ENCODE measurements at regions not wholly inside any gene's neighbourhood (a gene's known extent, or its start where the extent isn't known, plus 50 kb on each side); places are given as distances from the start of the nearest gene placed in this dataset.

- Histone ChIP-seq H3K9me3 (ENCODE audit: control extremely low read depth in 1 of 3, control insufficient read depth in 2 of 3, insufficient read depth in 1 of 3, low read length in 2 of 3) (peaks cover 0 to 10% (median 4%) of the 10 kb centered on the region in 3 donors), H3K4me2 (replicated peaks; ENCODE audit: low read depth, low read length, poor library complexity, severe bottlenecking) (peak overlapping the region; percentile 75), H3K27ac (ENCODE audit: low read length in 2 of 2) (no peak overlapping the region), H3K27me3 (replicated peaks in 1 of 4; ENCODE audit: control extremely low read depth in 1 of 4, control insufficient read depth in 3 of 4, insufficient read depth in 4 of 4, low read length in 3 of 4) (peaks cover 0 to 55% (median 43%) of the 10 kb centered on the region in 4 experiments), H3K4me1 (ENCODE audit: control insufficient read depth in 2 of 2, insufficient read depth in 2 of 2, low read length in 2 of 2) (peaks cover 29 to 33% of the 10 kb centered on the region in 2 donors), H3K36me3 (replicated peaks in 1 of 2; ENCODE audit: control extremely low read depth in 1 of 2, control insufficient read depth in 1 of 2, extremely low read depth in 1 of 2, insufficient read depth in 2 of 2, low read length in 1 of 2) (no peaks in the 10 kb centered on the region), H3K4me3 (ENCODE audit: control extremely low read depth in 1 of 5, extremely low read depth in 1 of 5, insufficient read depth in 1 of 5, low read depth in 2 of 5, low read length in 4 of 5) (peak overlapping the region in 2 of 5 experiments; percentile 45 to 52), H3K79me2 (ENCODE audit: control insufficient read depth, insufficient read depth, low read length) (no peaks in the 10 kb centered on the region), H4K20me1 (ENCODE audit: control insufficient read depth, insufficient read depth, low read length, poor library complexity, severe bottlenecking) (no peaks in the 10 kb centered on the region), H2AFZ (ENCODE audit: insufficient read depth, low read depth, low read length, poor library complexity, severe bottlenecking) (no peak overlapping the region), H3K9ac (ENCODE audit: low read length) (peak overlapping the region; percentile 54)
- Mint-ChIP-seq H3K27me3 (peaks cover 62% of the 10 kb centered on the region), H3K9me3 (ENCODE audit: insufficient read depth) (no peaks in the 10 kb centered on the region), H3K27ac (no peak overlapping the region), H3K4me3 (peak overlapping the region; percentile 85), H3K4me1 (peaks cover 31% of the 10 kb centered on the region)
- ATAC-seq (ENCODE audit: low read depth) (no peak), DNase-seq (no peak)
- no peak for TF ChIP-seq CTCF (IDR thresholded peaks at IDR 0.05)
- TF ChIP-seq EZH2 (IDR thresholded peaks at IDR 0.05; ENCODE audit: borderline replicate concordance, insufficient read depth, low read depth, low read length, poor library complexity, severe bottlenecking) = no peak
- WGBS (ENCODE audit: insufficient coverage) = 33% methylated on average over 1 of the region's 1 CpG
- ChIA-PET POLR2A (interaction anchor here (0.7 kb wide), 1 partner anchor 302 kb away, joined by 4 read pairs; no protein-coding TSS in a partner anchor), CTCF (interaction anchor here (0.6 to 9.3 kb wide), 61 partner anchors 8 to 1306 kb away, joined by 3 to 158 read pairs (median 5); partner anchors contain the start of genes CBX3, HNRNPA2B1, HOXA13 and HOXA3)
- intact Hi-C loops (cut with micrococcal nuclease) = loop anchor here (2.0 to 10.0 kb wide), 5 partner anchors 184 to 971 kb away; partner anchors contain the start of genes SKAP2 and SNX10
Observed at GRCh38 chr7:25893436-25893835, 258.6 kb upstream of the NFE2L3 start.
